ENCODE measurements at regions not wholly inside any gene's neighbourhood (a gene's known extent, or its start where the extent isn't known, plus 50 kb on each side); places are given as distances from the start of the nearest gene placed in this dataset.

GRCh38 chr12:23303220-23303619 lies 646.2 kb downstream of the SOX5 start:
- TF ChIP-seq CTCF (tag by site-specific recombination; IDR thresholded peaks at IDR 0.05) (no peak), ZNF48 (tag by site-specific recombination; IDR thresholded peaks at IDR 0.05) (no peak)
